ENCODE measurements at regions not wholly inside any gene's neighbourhood (a gene's known extent, or its start where the extent isn't known, plus 50 kb on each side); places are given as distances from the start of the nearest gene placed in this dataset.

- no peaks in the 10 kb centered on the region for H3K27me3 ChIP-seq (ENCODE audit: low read depth)
- no peak overlapping the region for H3K27ac ChIP-seq
- ATAC-seq (no peak), DNase-seq (no peak)
- H3K4me3 ChIP-seq = no peak overlapping the region
- H3K36me3 ChIP-seq = no peaks in the 10 kb centered on the region
- no peaks in the 10 kb centered on the region for H3K4me1 ChIP-seq
- intact Hi-C loops (cut with DNase I) = no loop called here
- TF ChIP-seq CTCF (IDR thresholded peaks at IDR 0.05) = no peak
- no peaks in the 10 kb centered on the region for H3K9me3 ChIP-seq
Observed at GRCh38 chr2:125861461-125861860, 794.5 kb upstream of the GYPC start.

- DNase-seq (no peak), ATAC-seq (no peak)
- TF ChIP-seq CTCF (IDR thresholded peaks at IDR 0.05) = no peak
- Histone ChIP-seq H3K9me3 (no peaks in the 10 kb centered on the region), H3K27me3 (ENCODE audit: low read depth) (no peaks in the 10 kb centered on the region), H3K4me3 (no peak overlapping the region), H3K4me1 (no peaks in the 10 kb centered on the region), H3K27ac (no peak overlapping the region), H3K36me3 (no peaks in the 10 kb centered on the region)
- intact Hi-C loops (cut with DNase I) = no loop called here
Observed at GRCh38 chr2:125867908-125868307, 788.0 kb upstream of the GYPC start.

GRCh38 chr2:125870264-125870663 lies 785.7 kb upstream of the GYPC start:
- Histone ChIP-seq H3K27ac (no peak overlapping the region), H3K27me3 (ENCODE audit: low read depth) (no peaks in the 10 kb centered on the region), H3K4me1 (no peaks in the 10 kb centered on the region), H3K9me3 (no peaks in the 10 kb centered on the region), H3K36me3 (no peaks in the 10 kb centered on the region), H3K4me3 (no peak overlapping the region)
- DNase-seq (no peak), ATAC-seq (no peak)
- intact Hi-C loops (cut with DNase I) = no loop called here
- no peak for TF ChIP-seq CTCF (IDR thresholded peaks at IDR 0.05)

- H3K27ac ChIP-seq = no peak overlapping the region
- DNase-seq = no peak
- H3K9me3 ChIP-seq = no peaks in the 10 kb centered on the region
- intact Hi-C loops (cut with DNase I) = no loop called here
- TF ChIP-seq CTCF (IDR thresholded peaks at IDR 0.05) = no peak
- no peaks in the 10 kb centered on the region for H3K4me1 ChIP-seq
- no peak for ATAC-seq
- no peaks in the 10 kb centered on the region for H3K36me3 ChIP-seq
- no peaks in the 10 kb centered on the region for H3K27me3 ChIP-seq (ENCODE audit: low read depth)
- H3K4me3 ChIP-seq = no peak overlapping the region
Observed at GRCh38 chr2:125870746-125871145, 785.2 kb upstream of the GYPC start.

GRCh38 chr2:125874564-125874963 lies 781.4 kb upstream of the GYPC start:
- Histone ChIP-seq H3K27me3 (ENCODE audit: low read depth) (no peaks in the 10 kb centered on the region), H3K4me1 (no peaks in the 10 kb centered on the region), H3K27ac (no peak overlapping the region), H3K9me3 (no peaks in the 10 kb centered on the region), H3K36me3 (no peaks in the 10 kb centered on the region), H3K4me3 (no peak overlapping the region)
- DNase-seq (no peak), ATAC-seq (no peak)
- intact Hi-C loops (cut with DNase I) = no loop called here
- no peak for TF ChIP-seq CTCF (IDR thresholded peaks at IDR 0.05)

GRCh38 chr2:125885340-125885739 lies 770.6 kb upstream of the GYPC start:
- TF ChIP-seq CTCF (IDR thresholded peaks at IDR 0.05) = no peak
- DNase-seq = no peak
- Histone ChIP-seq H3K27me3 (ENCODE audit: low read depth) (no peaks in the 10 kb centered on the region), H3K4me1 (no peaks in the 10 kb centered on the region), H3K4me3 (no peak overlapping the region), H3K9me3 (peaks cover 18% of the 10 kb centered on the region), H3K27ac (no peak overlapping the region), H3K36me3 (no peaks in the 10 kb centered on the region)
- intact Hi-C loops (cut with DNase I) = no loop called here
- no peak for ATAC-seq
